ENCODE measurements at regions not wholly inside any gene's neighbourhood (a gene's known extent, or its start where the extent isn't known, plus 50 kb on each side); places are given as distances from the start of the nearest gene placed in this dataset.

GRCh38 chr15:29890336-29891095, 68.2 kb upstream of the TJP1 start:
- POLR2A ChIA-PET: no interaction called here

GRCh38 chr15:29889542-29890329, 67.5 kb upstream of the TJP1 start:
- CTCF ChIA-PET: interaction anchor here (0.8 to 2.6 kb wide), 2 partner anchors 17 to 36 kb away, joined by 3 to 8 read pairs; no protein-coding TSS in a partner anchor
- no peak for TF ChIP-seq CTCF (IDR thresholded peaks at IDR 0.05; ENCODE audit: insufficient read depth, low read length, missing control alignments)
- H3K4me3 ChIP-seq (ENCODE audit: low read depth, low read length): no peak overlapping the region

More at GRCh38 chr15:29890336-29891095, 68.2 kb upstream of the TJP1 start:
- no peak for TF ChIP-seq CTCF (IDR thresholded peaks at IDR 0.05; ENCODE audit: insufficient read depth, low read length, missing control alignments)
- no peak for DNase-seq (ENCODE audit: low read depth, low spot score)
- no peak overlapping the region for H3K4me3 ChIP-seq (ENCODE audit: low read depth, low read length)
- CTCF ChIA-PET: interaction anchor here (2.6 kb wide), 1 partner anchor 35 kb away, joined by 8 read pairs; no protein-coding TSS in a partner anchor

GRCh38 chr15:29888646-29889045, 66.4 kb upstream of the TJP1 start:
- H3K4me3 ChIP-seq (ENCODE audit: low read depth, low read length): no peak overlapping the region
- CTCF ChIA-PET: interaction anchor here (0.8 to 2.6 kb wide), 2 partner anchors 18 to 37 kb away, joined by 3 to 8 read pairs; no protein-coding TSS in a partner anchor
- POLR2A ChIA-PET: no interaction called here
- no peak for DNase-seq (ENCODE audit: low read depth, low spot score)
- TF ChIP-seq CTCF (IDR thresholded peaks at IDR 0.05; ENCODE audit: insufficient read depth, low read length, missing control alignments): no peak

More at GRCh38 chr15:29889542-29890329, 67.5 kb upstream of the TJP1 start:
- no peak for DNase-seq (ENCODE audit: low read depth, low spot score)
- POLR2A ChIA-PET: interaction anchor here (0.6 kb wide), 1 partner anchor 24 kb away, joined by 3 read pairs; no protein-coding TSS in a partner anchor

- ChIA-PET POLR2A (interaction anchor here (0.6 kb wide), 1 partner anchor 117 kb away, joined by 3 read pairs; no protein-coding TSS in a partner anchor), CTCF (no interaction called here)
- TF ChIP-seq CTCF (IDR thresholded peaks at IDR 0.05; ENCODE audit: insufficient read depth, low read length, missing control alignments): no peak
- H3K4me3 ChIP-seq (ENCODE audit: low read depth, low read length): no peak overlapping the region
- no peak for DNase-seq (ENCODE audit: low read depth, low spot score)
These were observed 65.5 kb upstream of the TJP1 start for GRCh38 chr15:29887721-29888120.

- no peak for DNase-seq (ENCODE audit: low read depth, low spot score)
- no peak overlapping the region for H3K4me3 ChIP-seq (ENCODE audit: low read depth, low read length)
- ChIA-PET POLR2A (no interaction called here), CTCF (interaction anchor here (1.0 kb wide), 1 partner anchor 12 kb away, joined by 3 read pairs; no protein-coding TSS in a partner anchor)
- no peak for TF ChIP-seq CTCF (IDR thresholded peaks at IDR 0.05; ENCODE audit: insufficient read depth, low read length, missing control alignments)
These were observed 62.9 kb upstream of the TJP1 start for GRCh38 chr15:29885183-29885582.

GRCh38 chr15:29883126-29883525, 60.9 kb upstream of the TJP1 start:
- H3K4me3 ChIP-seq (ENCODE audit: low read depth, low read length): no peak overlapping the region
- no peak for DNase-seq (ENCODE audit: low read depth, low spot score)
- CTCF ChIA-PET: interaction anchor here (1.4 kb wide), 1 partner anchor 14 kb away, joined by 4 read pairs; no protein-coding TSS in a partner anchor
- POLR2A ChIA-PET: no interaction called here
- TF ChIP-seq CTCF (IDR thresholded peaks at IDR 0.05; ENCODE audit: insufficient read depth, low read length, missing control alignments): no peak
